Lower lobe of right lung (tissue), 2 donors: ENCODE measurements at regions not wholly inside any gene's neighbourhood (a gene's known extent, or its start where the extent isn't known, plus 50 kb on each side); places are given as distances from the start of the nearest gene placed in this dataset.

ENCODE experiments used
- ATAC-seq, 2 donors: fragments of 200-7000 bp; cut with Tn5 transposase; one replicate each; pipeline ENCODE4 v1.9.1; 2020 to 2022; ENCODE audit warnings: mild to moderate bottlenecking in 2 of 2, moderate library complexity in 2 of 2
- DNase-seq: peaks from one replicate; pipeline ENCODE4 v3.0.0-alpha.2; 2020
- H3K27ac ChIP-seq: fragments of 200-600 bp; one replicate; pipeline ENCODE4 v1.8.0; 2022
- H3K27me3 ChIP-seq: fragments of 200-600 bp; one replicate; pipeline ENCODE4 v1.8.0; 2022; ENCODE audit warnings: low read depth
- H3K36me3 ChIP-seq: fragments of 200-600 bp; one replicate; pipeline ENCODE4 v1.8.0; 2022; ENCODE audit warnings: mild to moderate bottlenecking
- H3K4me1 ChIP-seq: fragments of 200-600 bp; one replicate; pipeline ENCODE4 v1.8.0; 2022
- H3K4me3 ChIP-seq: fragments of 200-600 bp; one replicate; pipeline ENCODE4 v1.8.0; 2022; ENCODE audit warnings: mild to moderate bottlenecking
- H3K9me3 ChIP-seq: fragments of 200-600 bp; one replicate; pipeline ENCODE4 v1.8.0; 2022
- CTCF ChIP-seq: fragments of 200-600 bp; IDR thresholded peaks from one replicate; pipeline ENCODE4 v1.8.0; 2022; ENCODE audit warnings: antibody characterized with exemption, mild to moderate bottlenecking
- intact Hi-C: fragments of 100-400 bp; cut with DNase I; formaldehyde crosslinking; loops from one replicate; pipeline ENCODE4 v1.11.0; 2022
- donor health status: DM: no; HTN: yes; CAD: no; lungs with severe emphysema.

- Histone ChIP-seq H3K27ac (no peak overlapping the region), H3K27me3 (no peaks in the 10 kb centered on the region), H3K9me3 (no peaks in the 10 kb centered on the region), H3K4me1 (peaks cover 7% of the 10 kb centered on the region), H3K4me3 (no peak overlapping the region), H3K36me3 (no peaks in the 10 kb centered on the region)
- no peak for TF ChIP-seq CTCF
- intact Hi-C loops, result no loop called here
- ATAC-seq (no peak), DNase-seq (no peak)
These were observed 342.5 kb downstream of the PTEN start for GRCh38 chr10:88205842-88206446.

- no peak for DNase-seq
- Histone ChIP-seq H3K9me3 (no peaks in the 10 kb centered on the region), H3K27me3 (no peaks in the 10 kb centered on the region), H3K36me3 (no peaks in the 10 kb centered on the region), H3K27ac (no peak overlapping the region), H3K4me1 (peaks cover 7% of the 10 kb centered on the region), H3K4me3 (no peak overlapping the region)
- no peak for TF ChIP-seq CTCF
- ATAC-seq, result no peak
- intact Hi-C loops, result no loop called here
These were observed 343.7 kb downstream of the PTEN start for GRCh38 chr10:88207121-88207546.

GRCh38 chr10:88209231-88209630 lies 345.8 kb downstream of the PTEN start:
- H3K27me3 ChIP-seq, result no peaks in the 10 kb centered on the region
- ATAC-seq (no peak), DNase-seq (no peak)
- no peak for TF ChIP-seq CTCF
- H3K4me3 ChIP-seq, result no peak overlapping the region
- peaks cover 7% of the 10 kb centered on the region for H3K4me1 ChIP-seq
- H3K36me3 ChIP-seq, result no peaks in the 10 kb centered on the region
- intact Hi-C loops, result no loop called here
- no peak overlapping the region for H3K27ac ChIP-seq
- no peaks in the 10 kb centered on the region for H3K9me3 ChIP-seq

GRCh38 chr10:88209837-88210561 lies 346.6 kb downstream of the PTEN start:
- ATAC-seq (peak in 1 of 2 donors; percentile 18), DNase-seq (no peak)
- Histone ChIP-seq H3K4me1 (peaks cover 7% of the 10 kb centered on the region), H3K9me3 (no peaks in the 10 kb centered on the region), H3K4me3 (no peak overlapping the region), H3K36me3 (no peaks in the 10 kb centered on the region), H3K27ac (no peak overlapping the region), H3K27me3 (no peaks in the 10 kb centered on the region)
- intact Hi-C loops, result no loop called here
- TF ChIP-seq CTCF, result no peak

- DNase-seq (no peak), ATAC-seq (no peak)
- no peaks in the 10 kb centered on the region for H3K9me3 ChIP-seq
- H3K27ac ChIP-seq, result no peak overlapping the region
- TF ChIP-seq CTCF, result no peak
- intact Hi-C loops, result no loop called here
- no peaks in the 10 kb centered on the region for H3K4me1 ChIP-seq
- no peak overlapping the region for H3K4me3 ChIP-seq
- H3K36me3 ChIP-seq, result no peaks in the 10 kb centered on the region
- H3K27me3 ChIP-seq, result no peaks in the 10 kb centered on the region
These were observed 347.8 kb downstream of the PTEN start for GRCh38 chr10:88211230-88211629.
